HCT116 (cell line): ENCODE measurements at regions not wholly inside any gene's neighbourhood (a gene's known extent, or its start where the extent isn't known, plus 50 kb on each side); places are given as distances from the start of the nearest gene placed in this dataset.

Source experiments
- CEBPB ChIP-seq: IDR thresholded peaks from 2 replicates; pipeline ENCODE4 v1.6.1; 2012; ENCODE audit warnings: low read depth
- CTCF ChIP-seq, 3 experiments: fragments of 200-600 bp in 1 of 3; sonication (generic) in 1 of 3; IDR thresholded peaks in 2 of 3; conservative IDR thresholded peaks in 1 of 3; 2 replicates each; pipeline ENCODE4 v1.5.1; 2012 to 2017; ENCODE audit warnings: low read depth in 2 of 3, low read length in 2 of 3, antibody characterized with exemption in 1 of 3, borderline replicate concordance in 1 of 3, control low read depth in 1 of 3, mild to moderate bottlenecking in 1 of 3, mixed read lengths in 1 of 3, mixed run types in 1 of 3, moderate library complexity in 1 of 3; ENCODE audit not compliant: insufficient read depth in 1 of 3
- EZH2 ChIP-seq: fragments of 200-600 bp; sonication (generic); IDR thresholded peaks from 2 replicates; pipeline ENCODE4 v1.6.1; 2017; ENCODE audit warnings: antibody characterized with exemption, mixed run types
- MAX ChIP-seq: IDR thresholded peaks from 2 replicates; pipeline ENCODE4 v1.6.1; 2012
- POLR2A ChIP-seq: IDR thresholded peaks from 2 replicates; pipeline ENCODE4 v1.7.0; 2011; ENCODE audit warnings: borderline replicate concordance; ENCODE audit not compliant: insufficient read depth, insufficient read length; ENCODE audit errors: extremely low read depth
- REST ChIP-seq: IDR thresholded peaks from 2 replicates; pipeline ENCODE4 v1.6.1; 2012; ENCODE audit warnings: low read depth
- SP1 ChIP-seq: IDR thresholded peaks from 2 replicates; pipeline ENCODE4 v1.6.1; 2012; ENCODE audit warnings: low read depth
- TCF7L2 ChIP-seq: IDR thresholded peaks from 2 replicates; pipeline ENCODE4 v1.7.0; 2011; ENCODE audit warnings: borderline replicate concordance, inconsistent platforms; ENCODE audit not compliant: insufficient read depth, insufficient read length; ENCODE audit errors: extremely low read depth
- YY1 ChIP-seq: IDR thresholded peaks from 2 replicates; pipeline ENCODE4 v1.6.1; 2011; ENCODE audit warnings: low read length, low read depth, moderate library complexity, mild to moderate bottlenecking; ENCODE audit not compliant: insufficient replicate concordance; ENCODE audit errors: extremely low read depth
- ZBTB33 ChIP-seq: IDR thresholded peaks from 2 replicates; pipeline ENCODE4 v1.6.1; 2011; ENCODE audit warnings: mild to moderate bottlenecking, low read length, moderate library complexity; ENCODE audit not compliant: insufficient replicate concordance; ENCODE audit errors: extremely low read depth
- ZFX ChIP-seq: fragments of 450-650 bp; IDR thresholded peaks from 2 replicates; pipeline ENCODE4 v1.6.1; 2017
- ZNF274 ChIP-seq: fragments of 200-500 bp; sonication (Bioruptor generic); IDR thresholded peaks from 2 replicates; pipeline ENCODE4 v1.6.1; 2014; ENCODE audit warnings: mild to moderate bottlenecking, low read depth, low read length, inconsistent platforms

- TF ChIP-seq CTCF (IDR thresholded peaks at IDR 0.05 in 2 of 3, conservative IDR thresholded peaks at IDR 0.05 in 1 of 3; ENCODE audit: borderline replicate concordance in 1 of 3, insufficient read depth in 1 of 3, low read depth in 2 of 3, low read length in 2 of 3) = no peak
- TF ChIP-seq ZFX = no peak
- TF ChIP-seq SP1 = no peak
- no peak for TF ChIP-seq ZBTB33
- TF ChIP-seq EZH2 = no peak
- no peak for TF ChIP-seq ZNF274
- TF ChIP-seq YY1 = no peak
- TF ChIP-seq MAX = no peak
- no peak for TF ChIP-seq CEBPB
- TF ChIP-seq REST = no peak
- no peak for TF ChIP-seq TCF7L2
- no peak for TF ChIP-seq POLR2A
These were observed 168.8 kb upstream of the TBX20 start for GRCh38 chr7:35422715-35423114.
